ENCODE measurements at regions not wholly inside any gene's neighbourhood (a gene's known extent, or its start where the extent isn't known, plus 50 kb on each side); places are given as distances from the start of the nearest gene placed in this dataset.

- H3K79me2 ChIP-seq (ENCODE audit: insufficient read depth) = no peaks in the 10 kb centered on the region
- no peaks in the 10 kb centered on the region for H3K9me2 ChIP-seq (ENCODE audit: insufficient read depth)
- H3K9ac ChIP-seq = no peak overlapping the region
- no peak overlapping the region for H3K4me3 ChIP-seq
- H3K36me3 ChIP-seq (ENCODE audit: low read depth) = no peaks in the 10 kb centered on the region
- 36 to 37% methylated on average over 8 of the region's 8 CpGs for WGBS, 2 experiments (ENCODE audit: low coverage in 1 of 2, low lambda C conversion rate in 2 of 2, missing lambda C conversion rate in 2 of 2)
- no peaks in the 10 kb centered on the region for H3F3A ChIP-seq (ENCODE audit: insufficient read depth)
- in situ Hi-C loops (cut with MboI) = no loop called here
- H3K4me2 ChIP-seq (ENCODE audit: unreplicated experiment) = no peak overlapping the region
- no peaks in the 10 kb centered on the region for H3K4me1 ChIP-seq (ENCODE audit: insufficient read depth)
- no peak overlapping the region for H3K27ac ChIP-seq
- H3K9me3 ChIP-seq (ENCODE audit: low read depth) = no peaks in the 10 kb centered on the region
- no peak overlapping the region for H2AFZ ChIP-seq
- DNase-seq = no peak
- no peaks in the 10 kb centered on the region for H4K20me1 ChIP-seq (ENCODE audit: insufficient read depth)
- TF ChIP-seq EZH2 (IDR thresholded peaks at IDR 0.05; ENCODE audit: insufficient read depth, poor library complexity, severe bottlenecking) = no peak
- no peak for TF ChIP-seq EZH2phosphoT487 (IDR thresholded peaks at IDR 0.05; ENCODE audit: insufficient read depth, low read depth)
- H3K27me3 ChIP-seq (replicated peaks; ENCODE audit: insufficient read depth) = no peaks in the 10 kb centered on the region
These were observed 153.7 kb upstream of the NCK2 start for GRCh38 chr2:105590780-105591660.

DNA sequence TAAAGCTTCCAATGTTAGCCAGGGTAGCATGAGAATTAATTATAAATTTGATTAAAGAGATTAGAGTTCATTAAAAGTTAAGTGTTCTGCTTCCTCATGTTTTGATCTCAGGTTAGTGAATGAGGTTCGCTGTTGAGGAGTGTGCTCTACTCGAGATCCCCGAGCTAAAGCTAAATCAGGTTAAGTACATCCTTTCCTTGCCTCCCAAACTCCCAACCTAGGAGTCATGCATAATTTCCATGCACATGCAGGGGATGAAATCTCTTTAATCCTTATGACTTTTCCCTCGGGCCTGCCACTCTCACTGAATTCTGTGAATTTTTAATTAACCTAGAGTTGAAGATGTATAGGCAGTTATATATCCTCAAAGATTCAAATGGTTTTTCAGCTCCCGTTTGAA, 156.1 kb upstream of the NCK2 start:
- Histone ChIP-seq H3K4me3 (no peak overlapping the region), H3F3A (ENCODE audit: insufficient read depth) (no peaks in the 10 kb centered on the region), H4K20me1 (ENCODE audit: insufficient read depth) (no peaks in the 10 kb centered on the region), H3K27ac (no peak overlapping the region), H3K4me2 (ENCODE audit: unreplicated experiment) (no peak overlapping the region), H3K79me2 (ENCODE audit: insufficient read depth) (no peaks in the 10 kb centered on the region), H3K9me3 (ENCODE audit: low read depth) (no peaks in the 10 kb centered on the region), H3K36me3 (ENCODE audit: low read depth) (no peaks in the 10 kb centered on the region), H3K27me3 (replicated peaks; ENCODE audit: insufficient read depth) (0 out of 2 replicates have a peak, but pooled peaks cover 5% of the 10 kb centered on the region), H2AFZ (no peak overlapping the region), H3K9ac (no peak overlapping the region), H3K9me2 (ENCODE audit: insufficient read depth) (no peaks in the 10 kb centered on the region), H3K4me1 (ENCODE audit: insufficient read depth) (no peaks in the 10 kb centered on the region)
- TF ChIP-seq EZH2 (IDR thresholded peaks at IDR 0.05; ENCODE audit: insufficient read depth, poor library complexity, severe bottlenecking) (no peak), EZH2phosphoT487 (IDR thresholded peaks at IDR 0.05; ENCODE audit: insufficient read depth, low read depth) (no peak)
- 49 to 51% methylated on average over 5 of the region's 5 CpGs for WGBS, 2 experiments (ENCODE audit: low coverage in 1 of 2, low lambda C conversion rate in 2 of 2, missing lambda C conversion rate in 2 of 2)
- in situ Hi-C loops (cut with MboI) = no loop called here
- DNase-seq = no peak

DNA sequence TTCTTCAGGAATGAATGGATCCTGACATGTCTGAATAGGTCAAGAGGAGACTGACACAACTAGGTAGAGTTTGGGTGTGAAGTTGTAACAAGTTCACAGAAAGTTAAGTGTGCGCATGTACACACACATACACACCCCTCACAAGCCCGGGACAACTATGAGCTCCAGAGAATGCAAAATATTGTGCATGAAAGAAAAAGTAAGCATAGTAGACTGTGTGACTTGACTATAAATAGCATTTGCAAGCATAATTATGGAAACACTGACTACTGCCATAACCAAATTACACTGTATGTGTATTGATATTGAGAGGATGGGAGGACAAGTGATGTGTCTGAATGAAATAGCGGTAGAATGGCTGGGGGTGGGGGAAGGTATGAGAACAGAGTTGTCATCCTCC, 157.1 kb upstream of the NCK2 start:
- no peak overlapping the region for H2AFZ ChIP-seq
- TF ChIP-seq EZH2phosphoT487 (IDR thresholded peaks at IDR 0.05; ENCODE audit: insufficient read depth, low read depth) (no peak), EZH2 (IDR thresholded peaks at IDR 0.05; ENCODE audit: insufficient read depth, poor library complexity, severe bottlenecking) (no peak)
- no peaks in the 10 kb centered on the region for H3K9me2 ChIP-seq (ENCODE audit: insufficient read depth)
- H3K4me2 ChIP-seq (ENCODE audit: unreplicated experiment) = no peak overlapping the region
- no peaks in the 10 kb centered on the region for H3K36me3 ChIP-seq (ENCODE audit: low read depth)
- 0 out of 2 replicates have a peak, but pooled peaks cover 9% of the 10 kb centered on the region for H3K27me3 ChIP-seq (replicated peaks; ENCODE audit: insufficient read depth)
- no peaks in the 10 kb centered on the region for H3K4me1 ChIP-seq (ENCODE audit: insufficient read depth)
- DNase-seq = no peak
- no peaks in the 10 kb centered on the region for H3K9me3 ChIP-seq (ENCODE audit: low read depth)
- H3K79me2 ChIP-seq (ENCODE audit: insufficient read depth) = no peaks in the 10 kb centered on the region
- H3F3A ChIP-seq (ENCODE audit: insufficient read depth) = no peaks in the 10 kb centered on the region
- H3K4me3 ChIP-seq = no peak overlapping the region
- H3K9ac ChIP-seq = no peak overlapping the region
- in situ Hi-C loops (cut with MboI) = no loop called here
- H4K20me1 ChIP-seq (ENCODE audit: insufficient read depth) = no peaks in the 10 kb centered on the region
- 57 to 68% methylated on average over 3 of the region's 3 CpGs for WGBS, 2 experiments (ENCODE audit: low coverage in 1 of 2, low lambda C conversion rate in 2 of 2, missing lambda C conversion rate in 2 of 2)
- no peak overlapping the region for H3K27ac ChIP-seq

DNA sequence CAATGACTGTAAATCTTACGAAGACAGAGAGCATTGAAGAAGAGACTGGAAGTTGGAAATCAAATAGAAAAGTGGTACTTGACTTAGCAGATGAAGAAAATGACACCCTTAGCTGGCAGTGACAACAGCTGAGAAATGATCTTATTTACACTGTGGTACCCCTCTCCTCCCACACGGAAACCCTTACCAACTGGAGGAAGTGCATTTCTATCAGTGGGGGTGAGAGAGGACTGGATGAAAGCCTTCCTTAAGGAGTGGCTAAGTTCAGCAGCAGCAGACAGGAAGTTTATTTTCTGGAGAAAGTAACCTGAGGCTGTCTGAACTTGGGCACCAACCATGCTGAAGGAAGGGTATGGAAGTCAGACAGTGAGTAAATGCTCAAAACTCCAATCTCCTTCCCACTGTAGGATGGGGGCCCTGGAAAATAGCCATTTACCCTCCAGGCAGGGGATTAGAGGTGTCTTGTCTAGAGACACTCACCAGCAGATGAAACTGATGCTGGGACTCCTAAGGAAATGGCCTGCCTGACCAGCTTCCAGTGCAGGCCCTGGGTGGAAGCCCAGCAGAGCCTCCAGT, 160.2 kb upstream of the NCK2 start:
- in situ Hi-C loops (cut with MboI) = no loop called here

More for the DNA sequence above, 160.2 kb upstream of the NCK2 start:
- Histone ChIP-seq H3K4me3 (no peak overlapping the region), H3K9me2 (ENCODE audit: insufficient read depth) (no peaks in the 10 kb centered on the region), H3F3A (ENCODE audit: insufficient read depth) (no peaks in the 10 kb centered on the region), H3K27me3 (replicated peaks; ENCODE audit: insufficient read depth) (peaks cover 13% of the 10 kb centered on the region; the same call in 1 of the 2 replicates), H2AFZ (no peak overlapping the region), H3K9ac (no peak overlapping the region), H3K36me3 (ENCODE audit: low read depth) (no peaks in the 10 kb centered on the region), H4K20me1 (ENCODE audit: insufficient read depth) (no peaks in the 10 kb centered on the region), H3K27ac (no peak overlapping the region), H3K4me1 (ENCODE audit: insufficient read depth) (no peaks in the 10 kb centered on the region), H3K4me2 (ENCODE audit: unreplicated experiment) (no peak overlapping the region), H3K79me2 (ENCODE audit: insufficient read depth) (no peaks in the 10 kb centered on the region), H3K9me3 (ENCODE audit: low read depth) (no peaks in the 10 kb centered on the region)
- TF ChIP-seq EZH2phosphoT487 (IDR thresholded peaks at IDR 0.05; ENCODE audit: insufficient read depth, low read depth) = no peak
- TF ChIP-seq EZH2 (IDR thresholded peaks at IDR 0.05; ENCODE audit: insufficient read depth, poor library complexity, severe bottlenecking) = no peak
- WGBS, 2 experiments (ENCODE audit: low coverage in 1 of 2, low lambda C conversion rate in 2 of 2, missing lambda C conversion rate in 2 of 2) = 38 to 41% methylated on average over 2 of the region's 2 CpGs
- no peak for DNase-seq
